NCI-H345 (cell line): ENCODE measurements at regions not wholly inside any gene's neighbourhood (a gene's known extent, or its start where the extent isn't known, plus 50 kb on each side); places are given as distances from the start of the nearest gene placed in this dataset.

Source experiments
- DNase-seq: peaks from one replicate; lab custom pipeline; 2025; lab: John Stamatoyannopoulos, UW

- no peak for DNase-seq
These were observed 52.4 kb upstream of the UPP2 start for GRCh38 chr2:158049129-158049855.

GRCh38 chr2:158048327-158048726 is 53.3 kb upstream of the UPP2 start:
- no peak for DNase-seq

GRCh38 chr2:158047156-158047611 is 54.5 kb upstream of the UPP2 start:
- no peak for DNase-seq

GRCh38 chr2:158046121-158046880 is 55.4 kb upstream of the UPP2 start:
- no peak for DNase-seq

GRCh38 chr2:158045362-158045761 is 56.3 kb upstream of the UPP2 start:
- DNase-seq, result no peak

- no peak for DNase-seq
These were observed 58.3 kb upstream of the UPP2 start for GRCh38 chr2:158043181-158043948.

- no peak for DNase-seq
These were observed 59.0 kb upstream of the UPP2 start for GRCh38 chr2:158042666-158043065.

- DNase-seq, result no peak
These were observed 59.4 kb upstream of the UPP2 start for GRCh38 chr2:158042245-158042644.

- no peak for DNase-seq
These were observed 60.3 kb upstream of the UPP2 start for GRCh38 chr2:158041400-158041799.

- no peak for DNase-seq
These were observed 62.8 kb upstream of the UPP2 start for GRCh38 chr2:158038901-158039300.

GRCh38 chr2:158034198-158034866 is 67.3 kb upstream of the UPP2 start:
- peak; percentile 53 for DNase-seq

GRCh38 chr2:158031371-158031770 is 70.3 kb upstream of the UPP2 start:
- DNase-seq, result no peak

GRCh38 chr2:158025255-158025996 is 76.2 kb upstream of the UPP2 start:
- DNase-seq, result no peak

GRCh38 chr2:158024288-158024898 is 77.3 kb upstream of the UPP2 start:
- peak; percentile 62 for DNase-seq

GRCh38 chr2:158022888-158023287 is 78.8 kb upstream of the UPP2 start:
- no peak for DNase-seq

GRCh38 chr2:158021226-158021625 is 80.5 kb upstream of the UPP2 start:
- no peak for DNase-seq

- DNase-seq, result no peak
These were observed 86.1 kb upstream of the UPP2 start for GRCh38 chr2:158015428-158016076.

- DNase-seq, result no peak
These were observed 87.8 kb upstream of the UPP2 start for GRCh38 chr2:158013891-158014290.

GRCh38 chr2:158011055-158011771 is 90.5 kb upstream of the UPP2 start:
- DNase-seq, result no peak

GRCh38 chr2:158009399-158009798 is 92.3 kb upstream of the UPP2 start:
- no peak for DNase-seq
